ENCODE measurements at regions not wholly inside any gene's neighbourhood (a gene's known extent, or its start where the extent isn't known, plus 50 kb on each side); places are given as distances from the start of the nearest gene placed in this dataset.

- TF ChIP-seq, protein P1, sequence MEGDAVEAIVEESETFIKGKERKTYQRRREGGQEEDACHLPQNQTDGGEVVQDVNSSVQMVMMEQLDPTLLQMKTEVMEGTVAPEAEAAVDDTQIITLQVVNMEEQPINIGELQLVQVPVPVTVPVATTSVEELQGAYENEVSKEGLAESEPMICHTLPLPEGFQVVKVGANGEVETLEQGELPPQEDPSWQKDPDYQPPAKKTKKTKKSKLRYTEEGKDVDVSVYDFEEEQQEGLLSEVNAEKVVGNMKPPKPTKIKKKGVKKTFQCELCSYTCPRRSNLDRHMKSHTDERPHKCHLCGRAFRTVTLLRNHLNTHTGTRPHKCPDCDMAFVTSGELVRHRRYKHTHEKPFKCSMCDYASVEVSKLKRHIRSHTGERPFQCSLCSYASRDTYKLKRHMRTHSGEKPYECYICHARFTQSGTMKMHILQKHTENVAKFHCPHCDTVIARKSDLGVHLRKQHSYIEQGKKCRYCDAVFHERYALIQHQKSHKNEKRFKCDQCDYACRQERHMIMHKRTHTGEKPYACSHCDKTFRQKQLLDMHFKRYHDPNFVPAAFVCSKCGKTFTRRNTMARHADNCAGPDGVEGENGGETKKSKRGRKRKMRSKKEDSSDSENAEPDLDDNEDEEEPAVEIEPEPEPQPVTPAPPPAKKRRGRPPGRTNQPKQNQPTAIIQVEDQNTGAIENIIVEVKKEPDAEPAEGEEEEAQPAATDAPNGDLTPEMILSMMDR (conservative IDR thresholded peaks at IDR 0.05; ENCODE audit: low read depth in 2 of 2), result no peak
- TF ChIP-seq EZH2phosphoT487 (IDR thresholded peaks at IDR 0.05; ENCODE audit: unreplicated experiment) (no peak), REST (IDR thresholded peaks at IDR 0.05; ENCODE audit: unreplicated experiment) (no peak), JUNB (IDR thresholded peaks at IDR 0.05; ENCODE audit: unreplicated experiment) (no peak), STAT1 (IDR thresholded peaks at IDR 0.05; ENCODE audit: unreplicated experiment) (no peak), CREB1 (CRISPR knock-in tag; IDR thresholded peaks at IDR 0.05; ENCODE audit: low read depth) (no peak), NANOG (IDR thresholded peaks at IDR 0.05; ENCODE audit: borderline replicate concordance) (no peak)
Measured at GRCh38 chr5:38151878-38152277, 106.5 kb upstream of the EGFLAM start (continued).

DNA sequence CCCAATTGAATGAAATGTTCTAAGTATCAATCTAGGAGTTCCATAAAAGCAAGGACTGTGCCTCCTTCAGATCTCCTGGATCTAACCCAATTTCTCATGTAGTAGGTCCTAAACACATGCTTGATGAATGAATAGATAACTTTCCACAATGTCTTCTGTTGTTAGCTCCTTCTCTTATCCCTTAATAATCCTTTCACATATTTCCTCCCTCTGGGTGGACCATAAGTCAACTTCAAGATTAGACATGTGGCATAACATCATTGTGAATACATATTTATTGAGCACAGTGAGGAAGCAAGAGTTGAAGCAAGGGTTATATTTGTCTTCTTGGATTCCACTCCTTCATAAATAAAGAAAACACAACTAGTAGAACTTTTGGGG lies 108.6 kb upstream of the EGFLAM start:
- no peaks in the 10 kb centered on the region for H3K79me2 ChIP-seq (replicated peaks; ENCODE audit: insufficient read depth)
- no peak overlapping the region for H2AFZ ChIP-seq
- Mint-ChIP-seq H3K4me1 (no peaks in the 10 kb centered on the region), H3K4me3 (no peak overlapping the region), H3K9me3 (no peaks in the 10 kb centered on the region), H3K27me3 (ENCODE audit: insufficient read depth, low read depth, poor library complexity) (no peaks in the 10 kb centered on the region), H3K36me3 (ENCODE audit: low read depth) (no peaks in the 10 kb centered on the region), H3K27ac (no peak overlapping the region)
- H3K27ac ChIP-seq (ENCODE audit: low read depth), result no peak overlapping the region
- no peaks in the 10 kb centered on the region for H3K4me1 ChIP-seq (ENCODE audit: insufficient read depth)
- no peaks in the 10 kb centered on the region; the same call in 1 of the 2 replicates for H3K9me2 ChIP-seq (ENCODE audit: insufficient read depth)
- no peaks in the 10 kb centered on the region for H3F3A ChIP-seq (replicated peaks; ENCODE audit: low read depth)
- no peak overlapping the region for H3K4me3 ChIP-seq
- no peaks in the 10 kb centered on the region for H4K20me1 ChIP-seq (replicated peaks; ENCODE audit: insufficient read depth)
- no peaks in the 10 kb centered on the region for H3K36me3 ChIP-seq (ENCODE audit: insufficient read depth)
- no peak for ATAC-seq
- no peaks in the 10 kb centered on the region for H3K27me3 ChIP-seq (ENCODE audit: insufficient read depth)
- DNase-seq (ENCODE audit: low spot score), result no peak
- no peak overlapping the region for H3K4me2 ChIP-seq
- TF ChIP-seq EZH2 (IDR thresholded peaks at IDR 0.05; ENCODE audit: low read depth, unreplicated experiment), result no peak
- TF ChIP-seq, protein P2, sequence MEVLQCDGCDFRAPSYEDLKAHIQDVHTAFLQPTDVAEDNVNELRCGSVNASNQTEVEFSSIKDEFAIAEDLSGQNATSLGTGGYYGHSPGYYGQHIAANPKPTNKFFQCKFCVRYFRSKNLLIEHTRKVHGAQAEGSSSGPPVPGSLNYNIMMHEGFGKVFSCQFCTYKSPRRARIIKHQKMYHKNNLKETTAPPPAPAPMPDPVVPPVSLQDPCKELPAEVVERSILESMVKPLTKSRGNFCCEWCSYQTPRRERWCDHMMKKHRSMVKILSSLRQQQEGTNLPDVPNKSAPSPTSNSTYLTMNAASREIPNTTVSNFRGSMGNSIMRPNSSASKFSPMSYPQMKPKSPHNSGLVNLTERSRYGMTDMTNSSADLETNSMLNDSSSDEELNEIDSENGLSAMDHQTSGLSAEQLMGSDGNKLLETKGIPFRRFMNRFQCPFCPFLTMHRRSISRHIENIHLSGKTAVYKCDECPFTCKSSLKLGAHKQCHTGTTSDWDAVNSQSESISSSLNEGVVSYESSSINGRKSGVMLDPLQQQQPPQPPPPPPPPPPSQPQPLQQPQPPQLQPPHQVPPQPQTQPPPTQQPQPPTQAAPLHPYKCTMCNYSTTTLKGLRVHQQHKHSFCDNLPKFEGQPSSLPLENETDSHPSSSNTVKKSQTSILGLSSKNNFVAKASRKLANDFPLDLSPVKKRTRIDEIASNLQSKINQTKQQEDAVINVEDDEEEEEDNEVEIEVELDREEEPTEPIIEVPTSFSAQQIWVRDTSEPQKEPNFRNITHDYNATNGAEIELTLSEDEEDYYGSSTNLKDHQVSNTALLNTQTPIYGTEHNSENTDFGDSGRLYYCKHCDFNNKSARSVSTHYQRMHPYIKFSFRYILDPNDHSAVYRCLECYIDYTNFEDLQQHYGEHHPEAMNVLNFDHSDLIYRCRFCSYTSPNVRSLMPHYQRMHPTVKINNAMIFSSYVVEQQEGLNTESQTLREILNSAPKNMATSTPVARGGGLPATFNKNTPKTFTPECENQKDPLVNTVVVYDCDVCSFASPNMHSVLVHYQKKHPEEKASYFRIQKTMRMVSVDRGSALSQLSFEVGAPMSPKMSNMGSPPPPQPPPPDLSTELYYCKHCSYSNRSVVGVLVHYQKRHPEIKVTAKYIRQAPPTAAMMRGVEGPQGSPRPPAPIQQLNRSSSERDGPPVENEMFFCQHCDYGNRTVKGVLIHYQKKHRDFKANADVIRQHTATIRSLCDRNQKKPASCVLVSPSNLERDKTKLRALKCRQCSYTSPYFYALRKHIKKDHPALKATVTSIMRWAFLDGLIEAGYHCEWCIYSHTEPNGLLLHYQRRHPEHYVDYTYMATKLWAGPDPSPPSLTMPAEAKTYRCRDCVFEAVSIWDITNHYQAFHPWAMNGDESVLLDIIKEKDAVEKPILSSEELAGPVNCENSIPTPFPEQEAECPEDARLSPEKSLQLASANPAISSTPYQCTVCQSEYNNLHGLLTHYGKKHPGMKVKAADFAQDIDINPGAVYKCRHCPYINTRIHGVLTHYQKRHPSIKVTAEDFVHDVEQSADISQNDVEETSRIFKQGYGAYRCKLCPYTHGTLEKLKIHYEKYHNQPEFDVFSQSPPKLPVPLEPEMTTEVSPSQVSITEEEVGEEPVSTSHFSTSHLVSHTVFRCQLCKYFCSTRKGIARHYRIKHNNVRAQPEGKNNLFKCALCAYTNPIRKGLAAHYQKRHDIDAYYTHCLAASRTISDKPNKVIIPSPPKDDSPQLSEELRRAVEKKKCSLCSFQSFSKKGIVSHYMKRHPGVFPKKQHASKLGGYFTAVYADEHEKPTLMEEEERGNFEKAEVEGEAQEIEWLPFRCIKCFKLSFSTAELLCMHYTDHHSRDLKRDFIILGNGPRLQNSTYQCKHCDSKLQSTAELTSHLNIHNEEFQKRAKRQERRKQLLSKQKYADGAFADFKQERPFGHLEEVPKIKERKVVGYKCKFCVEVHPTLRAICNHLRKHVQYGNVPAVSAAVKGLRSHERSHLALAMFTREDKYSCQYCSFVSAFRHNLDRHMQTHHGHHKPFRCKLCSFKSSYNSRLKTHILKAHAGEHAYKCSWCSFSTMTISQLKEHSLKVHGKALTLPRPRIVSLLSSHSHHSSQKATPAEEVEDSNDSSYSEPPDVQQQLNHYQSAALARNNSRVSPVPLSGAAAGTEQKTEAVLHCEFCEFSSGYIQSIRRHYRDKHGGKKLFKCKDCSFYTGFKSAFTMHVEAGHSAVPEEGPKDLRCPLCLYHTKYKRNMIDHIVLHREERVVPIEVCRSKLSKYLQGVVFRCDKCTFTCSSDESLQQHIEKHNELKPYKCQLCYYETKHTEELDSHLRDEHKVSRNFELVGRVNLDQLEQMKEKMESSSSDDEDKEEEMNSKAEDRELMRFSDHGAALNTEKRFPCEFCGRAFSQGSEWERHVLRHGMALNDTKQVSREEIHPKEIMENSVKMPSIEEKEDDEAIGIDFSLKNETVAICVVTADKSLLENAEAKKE (CRISPR knock-in tag; IDR thresholded peaks at IDR 0.05), result no peak
- no peak for TF ChIP-seq ZNF114 (CRISPR knock-in tag; IDR thresholded peaks at IDR 0.05)
- no peak for TF ChIP-seq REST (IDR thresholded peaks at IDR 0.05; ENCODE audit: unreplicated experiment)
- no peak for TF ChIP-seq POLR2AphosphoS5 (IDR thresholded peaks at IDR 0.05; ENCODE audit: low read depth)
- no peak for TF ChIP-seq CREB1 (CRISPR knock-in tag; IDR thresholded peaks at IDR 0.05; ENCODE audit: low read depth)
